Panc1 (cell line): ENCODE measurements at regions not wholly inside any gene's neighbourhood (a gene's known extent, or its start where the extent isn't known, plus 50 kb on each side); places are given as distances from the start of the nearest gene placed in this dataset.

ENCODE experiments used
- CTCF ChIP-seq: fragments of 450-650 bp; IDR thresholded peaks from 2 replicates; pipeline ENCODE4 v1.5.1; 2017; ENCODE audit warnings: mild to moderate bottlenecking
- REST ChIP-seq, 2 experiments: IDR thresholded peaks; 2 replicates each; pipeline ENCODE4 v1.6.1; 2011 to 2012; ENCODE audit warnings: low read depth in 2 of 2, control low read depth in 1 of 2, low read length in 1 of 2, mild to moderate bottlenecking in 1 of 2, moderate library complexity in 1 of 2; ENCODE audit not compliant: insufficient read depth in 1 of 2
- TCF7L2 ChIP-seq: IDR thresholded peaks from 2 replicates; pipeline ENCODE4 v1.6.1; 2011; ENCODE audit warnings: mild to moderate bottlenecking, low read depth, low read length, inconsistent platforms

DNA sequence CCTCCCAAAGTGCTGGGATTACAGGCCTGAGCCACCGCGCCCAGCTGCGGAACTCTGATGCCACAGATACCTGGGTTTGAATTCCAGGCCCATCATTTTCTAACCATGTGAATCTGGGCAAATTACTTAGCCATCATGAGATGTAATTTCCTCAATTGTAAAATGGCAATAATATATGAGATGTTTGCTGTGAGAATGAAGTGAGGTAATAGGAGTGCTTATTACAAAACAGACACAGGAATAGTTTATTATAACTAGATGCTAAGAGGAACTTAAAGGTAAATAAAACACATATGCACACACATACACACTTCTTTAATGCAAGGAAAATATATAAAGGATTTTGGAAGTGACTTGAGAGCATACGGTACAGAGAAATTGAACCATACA is 64.7 kb upstream of the TNIK start:
- TF ChIP-seq CTCF (no peak), REST (IDR thresholded peaks at IDR 0.05; ENCODE audit: insufficient read depth in 1 of 2, low read depth in 2 of 2, low read length in 1 of 2) (no peak), TCF7L2 (no peak)
